SU-DHL-6 (cell line): ENCODE measurements at regions not wholly inside any gene's neighbourhood (a gene's known extent, or its start where the extent isn't known, plus 50 kb on each side); places are given as distances from the start of the nearest gene placed in this dataset.

Experiments
- H2AFZ ChIP-seq: fragments of 200-600 bp; sonication (generic); 2 replicates; pipeline ENCODE4 v1.6.1; 2014; ENCODE audit warnings: low read depth, mild to moderate bottlenecking, moderate library complexity, mixed read lengths, antibody characterized with exemption, low read length; ENCODE audit not compliant: severe bottlenecking
- H3F3A ChIP-seq: fragments of 200-600 bp; shearing (Covaris generic); 2 replicates; pipeline ENCODE4 v1.6.0; 2016; ENCODE audit warnings: antibody characterized with exemption, mild to moderate bottlenecking; ENCODE audit not compliant: insufficient read depth
- H3K27ac ChIP-seq: fragments of 200-600 bp; sonication (generic); 2 replicates; pipeline ENCODE4 v1.5.1; 2016; ENCODE audit warnings: low read depth, mild to moderate bottlenecking, low read length, moderate library complexity, mixed read lengths
- H3K27me3 ChIP-seq: fragments of 200-600 bp; sonication (generic), shearing (Covaris generic); 2 replicates; pipeline ENCODE4 v1.6.0; 2014; ENCODE audit warnings: mild to moderate bottlenecking, low read length
- H3K36me3 ChIP-seq: fragments of 200-600 bp; sonication (generic); 2 replicates; pipeline ENCODE4 v1.6.1; 2014; ENCODE audit warnings: mild to moderate bottlenecking, low read length, mixed read lengths
- H3K4me2 ChIP-seq: fragments of 300-600, 200-600 bp; shearing (Covaris generic), sonication (generic); 2 replicates; pipeline ENCODE4 v1.6.0; 2014; ENCODE audit warnings: low read length, low read depth, mild to moderate bottlenecking; ENCODE audit not compliant: poor library complexity, severe bottlenecking
- H3K4me3 ChIP-seq: fragments of 200-600 bp; sonication (generic); 2 replicates; pipeline ENCODE4 v1.5.1; 2014; ENCODE audit warnings: antibody characterized with exemption, low read length, mild to moderate bottlenecking, mixed read lengths; ENCODE audit not compliant: insufficient read depth, poor library complexity, severe bottlenecking
- H3K79me2 ChIP-seq: fragments of 200-600 bp; sonication (generic); 2 replicates; pipeline ENCODE4 v1.6.1; 2014; ENCODE audit warnings: mild to moderate bottlenecking, low read length, moderate library complexity; ENCODE audit not compliant: insufficient read depth
- H3K9ac ChIP-seq: fragments of 200-600 bp; sonication (generic); 2 replicates; pipeline ENCODE4 v1.7.0; 2014; ENCODE audit warnings: mild to moderate bottlenecking, low read length
- H3K9me2 ChIP-seq: fragments of 200-600 bp; sonication (generic); replicated peaks from 2 replicates; pipeline ENCODE4 v1.6.1; 2014; ENCODE audit warnings: low read length; ENCODE audit not compliant: insufficient read depth
- H3K9me3 ChIP-seq: fragments of 200-600 bp; sonication (generic); 2 replicates; pipeline ENCODE4 v1.6.1; 2014; ENCODE audit warnings: low read length, mixed read lengths; ENCODE audit not compliant: insufficient read depth
- H4K20me1 ChIP-seq: fragments of 200-600 bp; sonication (generic); 2 replicates; pipeline ENCODE4 v1.6.1; 2014; ENCODE audit warnings: low read depth, mild to moderate bottlenecking, antibody characterized with exemption, low read length, moderate library complexity, mixed read lengths
- EZH2phosphoT487 ChIP-seq: fragments of 200-600 bp; sonication (generic), shearing (Covaris generic); conservative IDR thresholded peaks from 2 replicates; pipeline ENCODE4 v1.6.1; 2018; ENCODE audit warnings: mild to moderate bottlenecking, antibody characterized with exemption, low read length, moderate library complexity, mixed read lengths
- TF ChIP-seq, protein P1 (sequence below): fragments of 200-600 bp; sonication (generic); IDR thresholded peaks from one replicate; pipeline ENCODE4 v1.5.1; 2017; ENCODE audit warnings: antibody characterized with exemption, mild to moderate bottlenecking, low read length, moderate library complexity; ENCODE audit not compliant: insufficient read depth, poor library complexity, severe bottlenecking

DNA sequence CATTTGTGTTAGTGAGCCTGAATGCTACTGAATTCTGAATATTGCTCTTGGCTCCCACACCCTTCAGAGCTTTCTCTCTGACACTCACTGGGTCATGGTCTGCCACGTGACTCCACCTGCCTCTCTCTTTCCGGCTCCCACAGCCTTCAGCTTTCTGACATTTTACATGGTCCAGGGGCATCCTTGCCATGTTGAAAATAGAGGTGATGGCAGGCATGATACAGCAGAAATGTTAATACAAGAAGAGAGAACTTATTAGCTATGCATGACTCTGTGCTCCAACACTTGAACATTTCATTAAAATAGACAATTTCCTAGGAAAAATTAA, 90.3 kb upstream of the CLDN5 start:
- no peak overlapping the region for H3K4me2 ChIP-seq
- no peak overlapping the region for H2AFZ ChIP-seq
- no peak overlapping the region for H3K27ac ChIP-seq
- no peak for TF ChIP-seq EZH2phosphoT487
- TF ChIP-seq, protein P1, sequence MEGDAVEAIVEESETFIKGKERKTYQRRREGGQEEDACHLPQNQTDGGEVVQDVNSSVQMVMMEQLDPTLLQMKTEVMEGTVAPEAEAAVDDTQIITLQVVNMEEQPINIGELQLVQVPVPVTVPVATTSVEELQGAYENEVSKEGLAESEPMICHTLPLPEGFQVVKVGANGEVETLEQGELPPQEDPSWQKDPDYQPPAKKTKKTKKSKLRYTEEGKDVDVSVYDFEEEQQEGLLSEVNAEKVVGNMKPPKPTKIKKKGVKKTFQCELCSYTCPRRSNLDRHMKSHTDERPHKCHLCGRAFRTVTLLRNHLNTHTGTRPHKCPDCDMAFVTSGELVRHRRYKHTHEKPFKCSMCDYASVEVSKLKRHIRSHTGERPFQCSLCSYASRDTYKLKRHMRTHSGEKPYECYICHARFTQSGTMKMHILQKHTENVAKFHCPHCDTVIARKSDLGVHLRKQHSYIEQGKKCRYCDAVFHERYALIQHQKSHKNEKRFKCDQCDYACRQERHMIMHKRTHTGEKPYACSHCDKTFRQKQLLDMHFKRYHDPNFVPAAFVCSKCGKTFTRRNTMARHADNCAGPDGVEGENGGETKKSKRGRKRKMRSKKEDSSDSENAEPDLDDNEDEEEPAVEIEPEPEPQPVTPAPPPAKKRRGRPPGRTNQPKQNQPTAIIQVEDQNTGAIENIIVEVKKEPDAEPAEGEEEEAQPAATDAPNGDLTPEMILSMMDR, result no peak
- H3K9me3 ChIP-seq, result no peaks in the 10 kb centered on the region
- no peaks in the 10 kb centered on the region for H3K9me2 ChIP-seq
- H3K4me3 ChIP-seq, result no peak overlapping the region
- H3F3A ChIP-seq, result no peaks in the 10 kb centered on the region
- H3K9ac ChIP-seq, result no peak overlapping the region
- H4K20me1 ChIP-seq, result no peaks in the 10 kb centered on the region
- no peaks in the 10 kb centered on the region for H3K27me3 ChIP-seq
- no peaks in the 10 kb centered on the region for H3K36me3 ChIP-seq
- H3K79me2 ChIP-seq, result no peaks in the 10 kb centered on the region

DNA sequence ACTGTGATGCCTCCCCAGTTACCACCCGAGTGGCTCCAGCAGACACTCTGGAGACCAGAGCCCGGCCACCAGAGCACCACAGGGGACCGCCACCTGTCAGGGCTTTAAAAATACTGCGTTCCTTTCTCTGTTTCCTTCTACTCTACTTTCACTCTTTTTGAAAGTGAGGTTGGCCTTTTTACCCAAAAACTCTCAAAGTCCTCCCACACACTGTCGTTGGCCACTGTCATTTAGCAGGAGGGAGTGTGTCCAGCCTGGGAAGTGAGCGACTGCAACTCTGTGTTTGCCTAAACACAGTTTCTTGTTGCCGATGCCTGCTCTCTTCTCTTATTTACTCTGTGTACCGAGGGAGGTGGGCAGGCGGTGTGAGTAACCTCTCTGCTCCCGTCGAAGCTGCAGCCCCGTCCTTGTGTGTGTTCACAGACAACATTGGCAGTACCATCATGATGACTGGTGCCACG, 90.8 kb upstream of the CLDN5 start:
- H3K9ac ChIP-seq, result no peak overlapping the region
- H3K9me2 ChIP-seq, result no peaks in the 10 kb centered on the region
- H3K4me3 ChIP-seq, result no peak overlapping the region
- no peaks in the 10 kb centered on the region for H3K36me3 ChIP-seq
- no peak overlapping the region for H2AFZ ChIP-seq
- no peak overlapping the region for H3K4me2 ChIP-seq
- H3K79me2 ChIP-seq, result no peaks in the 10 kb centered on the region
- TF ChIP-seq EZH2phosphoT487, result no peak
- TF ChIP-seq, protein P1, result no peak
- H3K27ac ChIP-seq, result no peak overlapping the region
- H3F3A ChIP-seq, result no peaks in the 10 kb centered on the region
- H3K9me3 ChIP-seq, result no peaks in the 10 kb centered on the region
- H3K27me3 ChIP-seq, result no peaks in the 10 kb centered on the region
- no peaks in the 10 kb centered on the region for H4K20me1 ChIP-seq

DNA sequence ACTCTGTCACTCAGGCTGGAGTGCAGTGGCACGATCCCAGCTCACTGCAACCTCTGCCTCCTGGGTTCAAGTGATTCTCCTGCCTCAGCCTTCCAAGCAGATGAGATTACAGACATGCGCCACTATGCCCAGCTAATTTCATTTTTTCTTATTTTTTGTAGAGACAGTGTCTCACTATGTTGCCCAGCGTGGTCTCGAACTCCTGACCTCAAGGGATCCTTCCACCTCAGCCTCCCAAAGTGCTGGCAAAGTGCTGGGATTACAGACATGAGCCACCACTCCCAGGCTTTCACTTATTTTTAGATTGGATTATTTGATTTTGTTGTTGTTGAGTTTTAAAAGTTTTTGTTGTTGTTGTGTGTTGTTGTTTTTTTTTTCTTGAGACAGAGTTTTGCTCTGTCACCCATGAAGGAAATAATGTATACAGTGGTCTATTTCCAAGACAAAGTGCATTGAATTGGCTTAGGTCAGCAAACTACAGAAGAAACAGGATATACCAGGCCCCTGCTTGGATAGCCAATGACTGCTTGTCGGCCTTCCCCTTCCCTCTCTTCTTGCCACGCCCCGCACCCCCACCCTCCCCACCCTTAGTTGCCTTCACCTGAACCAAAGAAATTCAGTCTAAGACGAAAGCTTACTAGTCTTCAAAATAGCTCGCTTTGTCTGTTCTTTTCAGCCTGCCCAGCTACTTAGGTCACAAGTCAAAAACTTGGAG, 91.8 kb upstream of the CLDN5 start:
- Histone ChIP-seq H3K9me2 (no peaks in the 10 kb centered on the region), H2AFZ (no peak overlapping the region), H3K27me3 (no peaks in the 10 kb centered on the region), H3K27ac (no peak overlapping the region), H3K9me3 (no peaks in the 10 kb centered on the region), H3K79me2 (no peaks in the 10 kb centered on the region), H3F3A (no peaks in the 10 kb centered on the region), H3K4me2 (no peak overlapping the region), H3K36me3 (no peaks in the 10 kb centered on the region), H4K20me1 (no peaks in the 10 kb centered on the region), H3K9ac (no peak overlapping the region), H3K4me3 (no peak overlapping the region)
- TF ChIP-seq, protein P1, result no peak
- TF ChIP-seq EZH2phosphoT487, result no peak
